DND-41 (cell line): ENCODE measurements at regions not wholly inside any gene's neighbourhood (a gene's known extent, or its start where the extent isn't known, plus 50 kb on each side); places are given as distances from the start of the nearest gene placed in this dataset.

Experiments
- EZH2 ChIP-seq: IDR thresholded peaks from 3 replicates; pipeline ENCODE4 v1.6.1; 2012; ENCODE audit warnings: borderline replicate concordance, low read depth, mild to moderate bottlenecking, moderate library complexity, low read length, inconsistent platforms; ENCODE audit not compliant: severe bottlenecking
- TF ChIP-seq, protein P1 (sequence below): IDR thresholded peaks from 2 replicates; pipeline ENCODE4 v1.5.1; 2012; ENCODE audit warnings: borderline replicate concordance, low read length, moderate library complexity, mild to moderate bottlenecking; ENCODE audit not compliant: poor library complexity, severe bottlenecking; ENCODE audit errors: extremely low read depth

GRCh38 chr10:107826171-107826570 is 661.7 kb upstream of the SORCS1 start:
- TF ChIP-seq, protein P1, sequence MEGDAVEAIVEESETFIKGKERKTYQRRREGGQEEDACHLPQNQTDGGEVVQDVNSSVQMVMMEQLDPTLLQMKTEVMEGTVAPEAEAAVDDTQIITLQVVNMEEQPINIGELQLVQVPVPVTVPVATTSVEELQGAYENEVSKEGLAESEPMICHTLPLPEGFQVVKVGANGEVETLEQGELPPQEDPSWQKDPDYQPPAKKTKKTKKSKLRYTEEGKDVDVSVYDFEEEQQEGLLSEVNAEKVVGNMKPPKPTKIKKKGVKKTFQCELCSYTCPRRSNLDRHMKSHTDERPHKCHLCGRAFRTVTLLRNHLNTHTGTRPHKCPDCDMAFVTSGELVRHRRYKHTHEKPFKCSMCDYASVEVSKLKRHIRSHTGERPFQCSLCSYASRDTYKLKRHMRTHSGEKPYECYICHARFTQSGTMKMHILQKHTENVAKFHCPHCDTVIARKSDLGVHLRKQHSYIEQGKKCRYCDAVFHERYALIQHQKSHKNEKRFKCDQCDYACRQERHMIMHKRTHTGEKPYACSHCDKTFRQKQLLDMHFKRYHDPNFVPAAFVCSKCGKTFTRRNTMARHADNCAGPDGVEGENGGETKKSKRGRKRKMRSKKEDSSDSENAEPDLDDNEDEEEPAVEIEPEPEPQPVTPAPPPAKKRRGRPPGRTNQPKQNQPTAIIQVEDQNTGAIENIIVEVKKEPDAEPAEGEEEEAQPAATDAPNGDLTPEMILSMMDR, result no peak
- TF ChIP-seq EZH2, result no peak
